HEK293 (cell line): ENCODE measurements at regions not wholly inside any gene's neighbourhood (a gene's known extent, or its start where the extent isn't known, plus 50 kb on each side); places are given as distances from the start of the nearest gene placed in this dataset.

Source experiments
- CTCF ChIA-PET: fragments of 350-600 bp; formaldehyde crosslinking; extraction: SDS; loops from one replicate; lab custom pipeline; 2021; ENCODE audit warnings: antibody characterized with exemption; lab: Yijun Ruan, JAX
- POLR2A ChIA-PET: fragments of 300-600 bp; formaldehyde crosslinking; extraction: SDS; loops from one replicate; lab custom pipeline; 2020; ENCODE audit warnings: antibody characterized with exemption, inconsistent platforms; lab: Yijun Ruan, JAX
- H3K27ac ChIP-seq: fragments of 200-500 bp; sonication (Bioruptor generic); 2 replicates; pipeline ENCODE4 v1.5.1; 2014; ENCODE audit warnings: low read depth, low read length, control low read depth, inconsistent platforms; ENCODE audit errors: extremely low read depth
- H3K36me3 ChIP-seq, 2 experiments: fragments of 200-500 bp in 1 of 2; sonication (Bioruptor generic) in 1 of 2; 1 replicate in 1 of 2; 2 replicates in 1 of 2; pipeline ENCODE4 v1.5.1; 2014 to 2017; ENCODE audit warnings: inconsistent platforms in 2 of 2, low read length in 2 of 2; ENCODE audit not compliant: control insufficient read depth in 2 of 2, insufficient read depth in 1 of 2
- H3K4me1 ChIP-seq: fragments of 200-500 bp; sonication (Bioruptor generic); 2 replicates; pipeline ENCODE4 v1.5.1; 2014; ENCODE audit warnings: mild to moderate bottlenecking, low read length, inconsistent platforms; ENCODE audit not compliant: control insufficient read depth, insufficient read depth
- H3K4me3 ChIP-seq: 2 replicates; pipeline ENCODE4 v1.5.1; 2011; ENCODE audit warnings: low read depth, mild to moderate bottlenecking, control low read depth, low read length, moderate library complexity
- H3K9me3 ChIP-seq: fragments of 200-500 bp; sonication (Bioruptor generic); 2 replicates; pipeline ENCODE4 v1.5.1; 2014; ENCODE audit warnings: low read depth, low read length, inconsistent platforms; ENCODE audit not compliant: control insufficient read depth, insufficient read depth
- BCL11B ChIP-seq: fragments of 450-650 bp; formaldehyde crosslinking; IDR thresholded peaks from 2 replicates; pipeline ENCODE4 v1.5.1; 2016; ENCODE audit warnings: low read depth, missing biosample characterization, missing genetic modification characterization
- FEZF1 ChIP-seq: fragments of 450-650 bp; formaldehyde crosslinking; IDR thresholded peaks from 2 replicates; pipeline ENCODE4 v1.5.1; 2016; ENCODE audit warnings: missing biosample characterization, missing genetic modification characterization
- HOXC10 ChIP-seq: sonication (generic); formaldehyde crosslinking; IDR thresholded peaks from 2 replicates; pipeline ENCODE4 v1.8.1; 2023; ENCODE audit warnings: mild to moderate bottlenecking, missing genetic modification reagents
- KLF1 ChIP-seq: fragments of 450-650 bp; formaldehyde crosslinking; IDR thresholded peaks from 2 replicates; pipeline ENCODE4 v1.5.1; 2016; ENCODE audit warnings: missing biosample characterization, missing genetic modification characterization
- KLF8 ChIP-seq: fragments of 450-650 bp; formaldehyde crosslinking; IDR thresholded peaks from 2 replicates; pipeline ENCODE4 v1.5.1; 2016; ENCODE audit warnings: missing biosample characterization, missing genetic modification characterization
- MEIS1 ChIP-seq: sonication (generic); formaldehyde crosslinking; IDR thresholded peaks from 2 replicates; pipeline ENCODE4 v1.8.1; 2022; ENCODE audit warnings: missing genetic modification reagents, mild to moderate bottlenecking, borderline replicate concordance
- TCF7L2 ChIP-seq: IDR thresholded peaks from 2 replicates; pipeline ENCODE4 v1.6.1; 2011; ENCODE audit warnings: low read depth, mild to moderate bottlenecking, inconsistent platforms, low read length, moderate library complexity, borderline replicate concordance
- ZNF148 ChIP-seq: fragments of 450-650 bp; formaldehyde crosslinking; IDR thresholded peaks from 2 replicates; pipeline ENCODE4 v1.5.0; 2017; ENCODE audit warnings: missing biosample characterization, missing genetic modification characterization, borderline replicate concordance
- ZNF2 ChIP-seq: fragments of 450-650 bp; formaldehyde crosslinking; IDR thresholded peaks from 2 replicates; pipeline ENCODE4 v1.5.1; 2016; ENCODE audit warnings: missing biosample characterization, missing genetic modification characterization
- ZNF404 ChIP-seq: fragments of 450-650 bp; formaldehyde crosslinking; IDR thresholded peaks from 2 replicates; pipeline ENCODE4 v1.5.1; 2017; ENCODE audit warnings: missing biosample characterization, missing genetic modification characterization
- ZNF48 ChIP-seq: fragments of 450-650 bp; formaldehyde crosslinking; IDR thresholded peaks from 2 replicates; pipeline ENCODE4 v1.5.1; 2016; ENCODE audit warnings: missing biosample characterization, missing genetic modification characterization
- ZNF544 ChIP-seq: fragments of 450-650 bp; formaldehyde crosslinking; IDR thresholded peaks from 2 replicates; pipeline ENCODE4 v1.5.0; 2017; ENCODE audit warnings: missing biosample characterization, missing genetic modification characterization
- ZNF596 ChIP-seq: fragments of 450-650 bp; IDR thresholded peaks from 2 replicates; pipeline ENCODE4 v1.5.0; 2018; ENCODE audit warnings: missing biosample characterization, mild to moderate bottlenecking, missing genetic modification characterization, moderate library complexity
- ZNF626 ChIP-seq: fragments of 450-650 bp; sonication (Bioruptor Pico); formaldehyde crosslinking; IDR thresholded peaks from 2 replicates; pipeline ENCODE4 v1.5.1; 2018; ENCODE audit warnings: missing biosample characterization, missing genetic modification characterization, inconsistent platforms
- ZNF629 ChIP-seq: fragments of 450-650 bp; formaldehyde crosslinking; IDR thresholded peaks from 2 replicates; pipeline ENCODE4 v1.5.1; 2017; ENCODE audit warnings: missing biosample characterization, missing genetic modification characterization
- ZNF776 ChIP-seq: fragments of 450-650 bp; formaldehyde crosslinking; IDR thresholded peaks from 2 replicates; pipeline ENCODE4 v1.5.0; 2017; ENCODE audit warnings: missing biosample characterization, missing genetic modification characterization, borderline replicate concordance
- ZNF791 ChIP-seq: fragments of 450-650 bp; formaldehyde crosslinking; IDR thresholded peaks from 2 replicates; pipeline ENCODE4 v1.5.1; 2016; ENCODE audit warnings: missing biosample characterization, missing genetic modification characterization
- ZSCAN16 ChIP-seq: fragments of 450-650 bp; formaldehyde crosslinking; IDR thresholded peaks from 2 replicates; pipeline ENCODE4 v1.5.1; 2016; ENCODE audit warnings: missing biosample characterization, missing genetic modification characterization
- TF ChIP-seq, protein P1 (sequence below): fragments of 450-650 bp; formaldehyde crosslinking; IDR thresholded peaks from 2 replicates; pipeline ENCODE4 v1.5.1; 2016; ENCODE audit warnings: missing biosample characterization, missing genetic modification characterization
- TF ChIP-seq, protein P2 (sequence below): fragments of 450-650 bp; IDR thresholded peaks from 2 replicates; pipeline ENCODE4 v1.5.1; 2018; ENCODE audit warnings: missing biosample characterization, missing genetic modification characterization
- TF ChIP-seq, protein P3 (sequence below): fragments of 450-650 bp; formaldehyde crosslinking; IDR thresholded peaks from 2 replicates; pipeline ENCODE4 v1.5.1; 2017; ENCODE audit warnings: missing biosample characterization, missing genetic modification characterization
- TF ChIP-seq, protein P4 (sequence below): fragments of 450-650 bp; formaldehyde crosslinking; IDR thresholded peaks from 2 replicates; pipeline ENCODE4 v1.5.1; 2016; ENCODE audit warnings: missing biosample characterization, missing genetic modification characterization
- TF ChIP-seq, protein P5 (sequence below): fragments of 450-650 bp; formaldehyde crosslinking; IDR thresholded peaks from 2 replicates; pipeline ENCODE4 v1.5.1; 2016; ENCODE audit warnings: missing biosample characterization, missing genetic modification characterization
- TF ChIP-seq, protein P6 (sequence below): fragments of 450-650 bp; formaldehyde crosslinking; conservative IDR thresholded peaks from 2 replicates; pipeline ENCODE4 v1.5.1; 2016; ENCODE audit warnings: low read depth, missing biosample characterization, missing genetic modification characterization

DNA sequence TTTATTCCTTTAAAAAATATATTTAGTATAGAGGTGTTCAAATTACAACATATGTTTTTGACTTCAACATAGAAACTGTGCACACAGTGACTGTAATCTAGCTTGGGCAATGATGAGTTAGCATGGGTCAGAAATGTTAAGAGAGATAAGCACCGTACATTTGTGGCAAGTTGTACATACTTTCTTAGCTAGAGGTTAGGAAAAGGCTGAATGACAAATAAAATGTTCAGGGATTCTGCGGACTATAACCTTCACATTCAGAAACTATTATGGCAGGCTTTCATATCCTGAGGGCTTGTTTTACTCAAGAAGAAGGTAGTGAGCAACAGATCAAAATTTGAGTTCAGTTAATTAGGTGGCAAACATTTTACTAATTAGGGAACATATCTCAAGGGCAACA is 379.7 kb upstream of the EPHA6 start:
- TF ChIP-seq ZNF48 (tag by site-specific recombination): no peak
- TF ChIP-seq ZNF404 (tag by site-specific recombination): no peak
- TF ChIP-seq, protein P1, sequence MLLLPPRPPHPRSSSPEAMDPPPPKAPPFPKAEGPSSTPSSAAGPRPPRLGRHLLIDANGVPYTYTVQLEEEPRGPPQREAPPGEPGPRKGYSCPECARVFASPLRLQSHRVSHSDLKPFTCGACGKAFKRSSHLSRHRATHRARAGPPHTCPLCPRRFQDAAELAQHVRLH (tag by site-specific recombination): no peak
- no peak for TF ChIP-seq BCL11B (tag by site-specific recombination)
- TF ChIP-seq, protein P2, sequence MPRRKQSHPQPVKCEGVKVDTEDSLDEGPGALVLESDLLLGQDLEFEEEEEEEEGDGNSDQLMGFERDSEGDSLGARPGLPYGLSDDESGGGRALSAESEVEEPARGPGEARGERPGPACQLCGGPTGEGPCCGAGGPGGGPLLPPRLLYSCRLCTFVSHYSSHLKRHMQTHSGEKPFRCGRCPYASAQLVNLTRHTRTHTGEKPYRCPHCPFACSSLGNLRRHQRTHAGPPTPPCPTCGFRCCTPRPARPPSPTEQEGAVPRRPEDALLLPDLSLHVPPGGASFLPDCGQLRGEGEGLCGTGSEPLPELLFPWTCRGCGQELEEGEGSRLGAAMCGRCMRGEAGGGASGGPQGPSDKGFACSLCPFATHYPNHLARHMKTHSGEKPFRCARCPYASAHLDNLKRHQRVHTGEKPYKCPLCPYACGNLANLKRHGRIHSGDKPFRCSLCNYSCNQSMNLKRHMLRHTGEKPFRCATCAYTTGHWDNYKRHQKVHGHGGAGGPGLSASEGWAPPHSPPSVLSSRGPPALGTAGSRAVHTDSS (tag by site-specific recombination): no peak
- TF ChIP-seq MEIS1 (CRISPR knock-in tag): no peak
- TF ChIP-seq, protein P3, sequence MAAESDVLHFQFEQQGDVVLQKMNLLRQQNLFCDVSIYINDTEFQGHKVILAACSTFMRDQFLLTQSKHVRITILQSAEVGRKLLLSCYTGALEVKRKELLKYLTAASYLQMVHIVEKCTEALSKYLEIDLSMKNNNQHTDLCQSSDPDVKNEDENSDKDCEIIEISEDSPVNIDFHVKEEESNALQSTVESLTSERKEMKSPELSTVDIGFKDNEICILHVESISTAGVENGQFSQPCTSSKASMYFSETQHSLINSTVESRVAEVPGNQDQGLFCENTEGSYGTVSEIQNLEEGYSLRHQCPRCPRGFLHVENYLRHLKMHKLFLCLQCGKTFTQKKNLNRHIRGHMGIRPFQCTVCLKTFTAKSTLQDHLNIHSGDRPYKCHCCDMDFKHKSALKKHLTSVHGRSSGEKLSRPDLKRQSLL (tag by site-specific recombination): no peak
- no peak for TF ChIP-seq ZNF791 (tag by site-specific recombination)
- TF ChIP-seq, protein P4, sequence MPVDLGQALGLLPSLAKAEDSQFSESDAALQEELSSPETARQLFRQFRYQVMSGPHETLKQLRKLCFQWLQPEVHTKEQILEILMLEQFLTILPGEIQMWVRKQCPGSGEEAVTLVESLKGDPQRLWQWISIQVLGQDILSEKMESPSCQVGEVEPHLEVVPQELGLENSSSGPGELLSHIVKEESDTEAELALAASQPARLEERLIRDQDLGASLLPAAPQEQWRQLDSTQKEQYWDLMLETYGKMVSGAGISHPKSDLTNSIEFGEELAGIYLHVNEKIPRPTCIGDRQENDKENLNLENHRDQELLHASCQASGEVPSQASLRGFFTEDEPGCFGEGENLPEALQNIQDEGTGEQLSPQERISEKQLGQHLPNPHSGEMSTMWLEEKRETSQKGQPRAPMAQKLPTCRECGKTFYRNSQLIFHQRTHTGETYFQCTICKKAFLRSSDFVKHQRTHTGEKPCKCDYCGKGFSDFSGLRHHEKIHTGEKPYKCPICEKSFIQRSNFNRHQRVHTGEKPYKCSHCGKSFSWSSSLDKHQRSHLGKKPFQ (tag by site-specific recombination): no peak
- no peak for TF ChIP-seq ZNF148 (tag by site-specific recombination)
- no peak for TF ChIP-seq HOXC10 (CRISPR knock-in tag)
- TF ChIP-seq KLF8 (tag by site-specific recombination): no peak
- TF ChIP-seq ZNF2: no peak
- Histone ChIP-seq H3K4me3 (no peak overlapping the region), H3K27ac (no peak overlapping the region), H3K9me3 (no peaks in the 10 kb centered on the region), H3K36me3 (no peaks in the 10 kb centered on the region), H3K4me1 (no peaks in the 10 kb centered on the region)
- ChIA-PET CTCF (no interaction called here), POLR2A (no interaction called here)

DNA sequence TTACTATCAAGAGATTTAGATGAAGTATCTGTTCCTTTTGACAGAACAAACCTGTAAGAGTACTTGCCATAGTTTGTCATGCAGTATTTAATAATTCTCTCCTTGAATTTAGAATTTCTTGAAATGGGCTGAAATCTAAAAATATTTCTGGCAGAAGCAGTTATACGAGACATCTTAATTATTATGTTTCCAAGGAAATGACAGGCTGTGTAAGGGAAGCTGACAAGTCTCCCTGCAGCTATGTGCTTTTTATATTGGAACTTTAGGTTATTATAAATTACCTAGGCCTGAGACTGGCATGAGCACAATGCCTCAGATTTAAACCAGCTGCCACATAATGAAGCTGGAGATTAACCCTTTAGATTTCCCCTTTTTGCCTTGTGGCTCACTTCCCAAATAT is 365.0 kb upstream of the EPHA6 start:
- H3K4me1 ChIP-seq: no peaks in the 10 kb centered on the region
- no peaks in the 10 kb centered on the region for H3K9me3 ChIP-seq
- ChIA-PET POLR2A (no interaction called here), CTCF (no interaction called here)
- no peaks in the 10 kb centered on the region for H3K36me3 ChIP-seq
- no peak overlapping the region for H3K27ac ChIP-seq
- no peak overlapping the region for H3K4me3 ChIP-seq
- TF ChIP-seq ZNF629 (no peak), ZNF596 (no peak), ZNF544 (no peak), ZNF626 (tag by site-specific recombination) (no peak), KLF1 (no peak), TCF7L2 (no peak), ZSCAN16 (tag by site-specific recombination) (no peak), ZNF776 (tag by site-specific recombination) (no peak), ZNF48 (tag by site-specific recombination) (no peak), FEZF1 (no peak)
- TF ChIP-seq, protein P5, sequence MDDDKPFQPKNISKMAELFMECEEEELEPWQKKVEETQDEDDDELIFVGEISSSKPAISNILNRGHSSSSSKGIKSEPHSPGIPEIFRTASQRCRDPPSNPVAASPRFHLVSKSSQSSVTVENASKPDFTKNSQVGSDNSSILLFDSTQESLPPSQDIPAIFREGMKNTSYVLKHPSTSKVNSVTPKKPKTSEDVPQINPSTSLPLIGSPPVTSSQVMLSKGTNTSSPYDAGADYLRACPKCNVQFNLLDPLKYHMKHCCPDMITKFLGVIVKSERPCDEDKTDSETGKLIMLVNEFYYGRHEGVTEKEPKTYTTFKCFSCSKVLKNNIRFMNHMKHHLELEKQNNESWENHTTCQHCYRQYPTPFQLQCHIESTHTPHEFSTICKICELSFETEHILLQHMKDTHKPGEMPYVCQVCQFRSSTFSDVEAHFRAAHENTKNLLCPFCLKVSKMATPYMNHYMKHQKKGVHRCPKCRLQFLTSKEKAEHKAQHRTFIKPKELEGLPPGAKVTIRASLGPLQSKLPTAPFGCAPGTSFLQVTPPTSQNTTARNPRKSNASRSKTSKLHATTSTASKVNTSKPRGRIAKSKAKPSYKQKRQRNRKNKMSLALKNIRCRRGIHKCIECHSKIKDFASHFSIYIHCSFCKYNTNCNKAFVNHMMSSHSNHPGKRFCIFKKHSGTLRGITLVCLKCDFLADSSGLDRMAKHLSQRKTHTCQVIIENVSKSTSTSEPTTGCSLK (tag by site-specific recombination): no peak
- TF ChIP-seq, protein P6, sequence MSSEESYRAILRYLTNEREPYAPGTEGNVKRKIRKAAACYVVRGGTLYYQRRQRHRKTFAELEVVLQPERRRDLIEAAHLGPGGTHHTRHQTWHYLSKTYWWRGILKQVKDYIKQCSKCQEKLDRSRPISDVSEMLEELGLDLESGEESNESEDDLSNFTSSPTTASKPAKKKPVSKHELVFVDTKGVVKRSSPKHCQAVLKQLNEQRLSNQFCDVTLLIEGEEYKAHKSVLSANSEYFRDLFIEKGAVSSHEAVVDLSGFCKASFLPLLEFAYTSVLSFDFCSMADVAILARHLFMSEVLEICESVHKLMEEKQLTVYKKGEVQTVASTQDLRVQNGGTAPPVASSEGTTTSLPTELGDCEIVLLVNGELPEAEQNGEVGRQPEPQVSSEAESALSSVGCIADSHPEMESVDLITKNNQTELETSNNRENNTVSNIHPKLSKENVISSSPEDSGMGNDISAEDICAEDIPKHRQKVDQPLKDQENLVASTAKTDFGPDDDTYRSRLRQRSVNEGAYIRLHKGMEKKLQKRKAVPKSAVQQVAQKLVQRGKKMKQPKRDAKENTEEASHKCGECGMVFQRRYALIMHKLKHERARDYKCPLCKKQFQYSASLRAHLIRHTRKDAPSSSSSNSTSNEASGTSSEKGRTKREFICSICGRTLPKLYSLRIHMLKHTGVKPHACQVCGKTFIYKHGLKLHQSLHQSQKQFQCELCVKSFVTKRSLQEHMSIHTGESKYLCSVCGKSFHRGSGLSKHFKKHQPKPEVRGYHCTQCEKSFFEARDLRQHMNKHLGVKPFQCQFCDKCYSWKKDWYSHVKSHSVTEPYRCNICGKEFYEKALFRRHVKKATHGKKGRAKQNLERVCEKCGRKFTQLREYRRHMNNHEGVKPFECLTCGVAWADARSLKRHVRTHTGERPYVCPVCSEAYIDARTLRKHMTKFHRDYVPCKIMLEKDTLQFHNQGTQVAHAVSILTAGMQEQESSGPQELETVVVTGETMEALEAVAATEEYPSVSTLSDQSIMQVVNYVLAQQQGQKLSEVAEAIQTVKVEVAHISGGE: no peak
